Gastrocnemius medialis (tissue), 4 donors: ENCODE measurements at regions not wholly inside any gene's neighbourhood (a gene's known extent, or its start where the extent isn't known, plus 50 kb on each side); places are given as distances from the start of the nearest gene placed in this dataset.

Experiments used
- CTCF ChIP-seq, 5 experiments: fragments of 450-650 bp in 3 of 5; fragments of 200-600 bp in 2 of 5; sonication (generic) in 2 of 5; IDR thresholded peaks in 4 of 5; conservative IDR thresholded peaks in 1 of 5; 1 replicate in 4 of 5; 2 replicates in 1 of 5; pipeline ENCODE4 v1.5.1; 2016 to 2019; ENCODE audit warnings: antibody characterized with exemption in 5 of 5, mild to moderate bottlenecking in 3 of 5, moderate library complexity in 3 of 5
- POLR2A ChIP-seq, 2 donors: fragments of 450-650 bp; IDR thresholded peaks; one replicate each; pipeline ENCODE4 v1.6.1; 2017; ENCODE audit warnings: antibody characterized with exemption in 2 of 2, mild to moderate bottlenecking in 2 of 2, moderate library complexity in 2 of 2

GRCh38 chr22:44573451-44573850 is 75.4 kb upstream of the RTL6 start:
- TF ChIP-seq CTCF (IDR thresholded peaks at IDR 0.05 in 4 of 5, conservative IDR thresholded peaks at IDR 0.05 in 1 of 5) (no peak), POLR2A (IDR thresholded peaks at IDR 0.05) (no peak)
